ENCODE measurements at regions not wholly inside any gene's neighbourhood (a gene's known extent, or its start where the extent isn't known, plus 50 kb on each side); places are given as distances from the start of the nearest gene placed in this dataset.

GRCh38 chr11:127268521-127268920 lies 268.0 kb upstream of the KIRREL3 start:
- no peak overlapping the region for H3K27ac Mint-ChIP-seq
- no peak overlapping the region for H3K4me3 Mint-ChIP-seq
- no peaks in the 10 kb centered on the region for H3K36me3 Mint-ChIP-seq
- H3K9me3 Mint-ChIP-seq: no peaks in the 10 kb centered on the region
- DNase-seq (ENCODE audit: low spot score in 2 of 2): no peak
- H3K4me1 Mint-ChIP-seq: no peaks in the 10 kb centered on the region
- ATAC-seq: no peak

DNA sequence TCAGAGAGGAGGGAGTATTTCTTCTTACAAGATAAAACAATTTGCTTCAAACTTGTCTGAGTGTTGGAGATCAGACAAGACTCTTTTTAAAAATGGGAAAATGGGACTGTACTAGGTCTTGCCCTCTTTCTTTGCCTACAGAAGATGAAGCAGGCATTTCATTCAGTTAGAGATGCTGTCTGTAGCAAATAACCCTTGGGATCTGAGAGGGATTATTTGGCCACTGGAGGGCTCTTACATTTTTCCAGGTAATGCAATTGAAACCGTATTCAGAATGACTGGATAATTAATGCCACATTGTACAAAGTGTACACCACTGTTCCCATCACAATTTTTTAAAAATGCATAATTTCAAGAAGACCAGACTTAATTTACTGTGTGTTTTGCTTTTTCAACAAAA lies 258.5 kb upstream of the KIRREL3 start:
- Mint-ChIP-seq H3K9me3 (peaks cover 3% of the 10 kb centered on the region), H3K4me3 (no peak overlapping the region), H3K36me3 (no peaks in the 10 kb centered on the region), H3K4me1 (no peaks in the 10 kb centered on the region), H3K27ac (no peak overlapping the region)
- no peak for DNase-seq (ENCODE audit: low spot score in 2 of 2)
- no peak for ATAC-seq

- no peaks in the 10 kb centered on the region for H3K4me1 Mint-ChIP-seq
- ATAC-seq (peak; percentile 20), DNase-seq (ENCODE audit: low spot score in 2 of 2) (no peak)
Observed at GRCh38 chr11:127255209-127255608, 254.6 kb upstream of the KIRREL3 start.

DNA sequence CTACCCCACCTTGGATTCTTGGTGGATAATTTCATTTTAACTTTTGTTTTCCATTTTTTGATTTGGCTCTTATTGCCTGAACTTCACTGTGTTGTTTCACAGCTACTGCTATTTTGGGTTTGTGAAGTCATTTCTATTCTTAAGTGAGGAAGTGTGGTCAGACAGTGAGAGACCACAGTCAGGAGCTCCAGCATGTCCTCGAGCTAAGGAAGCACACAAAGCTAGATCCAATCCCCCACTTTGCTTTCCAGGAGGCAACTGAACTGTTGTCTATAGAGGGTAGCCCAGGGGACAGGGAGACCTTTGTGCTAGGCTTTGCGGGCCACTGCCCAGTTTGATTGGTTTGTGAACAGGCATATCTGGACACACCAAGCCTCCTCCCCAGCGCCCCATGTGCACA lies 251.8 kb upstream of the KIRREL3 start:
- no peaks in the 10 kb centered on the region for H3K9me3 Mint-ChIP-seq
- H3K27ac Mint-ChIP-seq: no peak overlapping the region
- H3K4me3 Mint-ChIP-seq: no peak overlapping the region
- H3K4me1 Mint-ChIP-seq: no peaks in the 10 kb centered on the region
- ATAC-seq (peak; percentile 16), DNase-seq (ENCODE audit: low spot score in 2 of 2) (no peak)
- H3K36me3 Mint-ChIP-seq: no peaks in the 10 kb centered on the region

More at GRCh38 chr11:127255209-127255608, 254.6 kb upstream of the KIRREL3 start:
- Mint-ChIP-seq H3K4me3 (no peak overlapping the region), H3K27ac (no peak overlapping the region), H3K9me3 (peaks cover 3% of the 10 kb centered on the region), H3K36me3 (no peaks in the 10 kb centered on the region)

DNA sequence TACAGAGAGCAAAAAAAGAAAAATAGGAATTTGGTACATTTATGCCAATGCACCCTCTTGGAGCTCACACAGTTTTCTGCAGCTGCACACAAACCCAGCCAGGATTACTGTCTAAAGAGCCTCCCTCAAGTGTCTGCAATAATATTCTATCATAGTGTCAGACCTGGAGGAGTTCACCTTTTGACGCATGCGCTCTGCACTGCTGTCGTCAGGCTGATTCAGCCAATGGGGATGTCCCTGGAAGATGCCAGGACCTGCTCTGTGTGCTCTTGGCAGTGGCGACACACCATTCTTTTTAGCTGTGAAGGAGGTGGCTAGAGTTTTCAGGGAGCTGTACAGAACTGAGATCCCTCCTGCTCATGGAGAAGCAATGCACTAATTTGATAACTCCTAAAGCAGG lies 249.0 kb upstream of the KIRREL3 start:
- no peak overlapping the region for H3K4me3 Mint-ChIP-seq
- no peaks in the 10 kb centered on the region for H3K4me1 Mint-ChIP-seq
- no peaks in the 10 kb centered on the region for H3K36me3 Mint-ChIP-seq
- H3K9me3 Mint-ChIP-seq: peaks cover 4% of the 10 kb centered on the region
- DNase-seq (ENCODE audit: low spot score in 2 of 2) (no peak), ATAC-seq (no peak)
- no peak overlapping the region for H3K27ac Mint-ChIP-seq

- H3K9me3 Mint-ChIP-seq: peaks cover 4% of the 10 kb centered on the region
- no peak overlapping the region for H3K27ac Mint-ChIP-seq
- ATAC-seq (no peak), DNase-seq (ENCODE audit: low spot score in 2 of 2) (no peak)
- no peak overlapping the region for H3K4me3 Mint-ChIP-seq
- H3K36me3 Mint-ChIP-seq: no peaks in the 10 kb centered on the region
- H3K4me1 Mint-ChIP-seq: no peaks in the 10 kb centered on the region
Observed at GRCh38 chr11:127248476-127248875, 247.9 kb upstream of the KIRREL3 start.

DNA sequence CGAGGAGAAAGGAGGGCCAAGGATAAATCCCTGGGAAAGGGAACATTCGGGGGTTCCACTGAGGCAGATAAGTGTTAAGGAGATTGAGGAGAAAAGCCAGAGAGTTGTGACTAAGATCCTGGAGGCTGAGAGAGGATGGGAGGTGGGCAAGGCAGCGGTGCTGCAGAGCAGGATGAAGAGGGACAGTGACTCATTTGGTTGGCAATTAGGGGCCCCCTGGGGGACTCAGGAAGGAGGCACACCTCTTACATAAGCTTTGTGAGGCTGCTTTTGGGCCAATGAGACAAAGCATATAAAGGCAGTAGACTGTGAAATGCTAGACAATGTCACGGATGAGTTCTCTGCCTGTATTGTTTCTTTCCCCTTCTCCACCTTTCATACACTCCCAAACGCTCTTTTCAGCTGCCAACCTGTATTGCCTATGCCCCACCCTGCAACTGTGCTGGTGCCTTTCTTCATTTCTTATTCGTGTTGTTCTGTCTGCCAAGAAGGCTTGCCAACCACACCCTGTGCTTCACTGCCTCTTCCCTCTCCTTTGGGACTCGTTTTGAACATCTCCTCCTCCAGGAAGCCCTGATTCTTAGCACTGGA lies 246.8 kb upstream of the KIRREL3 start:
- Mint-ChIP-seq H3K4me3 (no peak overlapping the region), H3K4me1 (no peaks in the 10 kb centered on the region), H3K27ac (no peak overlapping the region), H3K36me3 (no peaks in the 10 kb centered on the region), H3K9me3 (peaks cover 4% of the 10 kb centered on the region)
- ATAC-seq: no peak
- no peak for DNase-seq (ENCODE audit: low spot score in 2 of 2)

DNA sequence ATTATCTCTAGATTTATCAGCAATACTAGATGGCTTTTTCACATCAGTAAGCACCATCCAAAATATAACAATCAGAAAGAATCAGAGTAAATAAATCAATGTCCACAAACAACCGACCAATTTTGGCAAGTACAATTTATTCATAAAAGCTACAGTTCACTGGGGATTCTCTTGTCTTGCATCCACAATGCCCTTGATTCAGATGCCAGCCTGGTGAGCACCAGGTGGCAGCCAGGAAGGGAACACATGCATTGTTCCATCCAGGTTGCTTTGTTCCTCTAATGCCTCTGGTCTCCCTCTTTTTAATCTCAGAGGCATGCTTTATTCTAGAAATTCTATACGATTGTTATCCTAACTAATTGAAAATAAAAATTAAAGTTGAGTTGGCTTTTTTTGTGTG lies 242.1 kb upstream of the KIRREL3 start:
- peaks cover 4% of the 10 kb centered on the region for H3K9me3 Mint-ChIP-seq
- DNase-seq (ENCODE audit: low spot score in 2 of 2) (no peak), ATAC-seq (no peak)
- H3K27ac Mint-ChIP-seq: no peak overlapping the region
- no peaks in the 10 kb centered on the region for H3K4me1 Mint-ChIP-seq
- no peaks in the 10 kb centered on the region for H3K36me3 Mint-ChIP-seq
- no peak overlapping the region for H3K4me3 Mint-ChIP-seq

DNA sequence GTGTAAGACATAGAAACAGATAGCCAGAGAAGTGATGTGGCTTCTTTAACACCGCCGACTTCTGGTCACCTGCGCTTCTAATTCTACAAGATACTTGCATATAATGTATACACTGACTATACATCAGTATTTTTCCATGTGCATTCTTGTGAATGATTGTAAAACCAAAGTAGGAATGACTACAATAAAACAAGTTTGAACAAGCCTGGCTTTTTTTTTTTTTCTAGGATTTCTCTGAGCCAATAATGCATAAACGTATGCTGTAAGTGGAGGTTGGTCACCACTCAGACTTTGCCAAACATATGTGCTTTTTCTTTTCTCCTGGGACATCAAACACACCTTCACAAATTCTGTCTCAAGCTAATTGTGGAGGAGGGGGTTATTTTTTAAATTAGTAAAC lies 237.8 kb upstream of the KIRREL3 start:
- DNase-seq (ENCODE audit: low spot score in 2 of 2) (no peak), ATAC-seq (no peak)
- Mint-ChIP-seq H3K27ac (no peak overlapping the region), H3K4me1 (no peaks in the 10 kb centered on the region), H3K4me3 (no peak overlapping the region), H3K36me3 (no peaks in the 10 kb centered on the region), H3K9me3 (no peaks in the 10 kb centered on the region)

GRCh38 chr11:127236776-127237175 lies 236.2 kb upstream of the KIRREL3 start:
- no peaks in the 10 kb centered on the region for H3K9me3 Mint-ChIP-seq
- H3K4me1 Mint-ChIP-seq: no peaks in the 10 kb centered on the region
- DNase-seq (ENCODE audit: low spot score in 2 of 2) (no peak), ATAC-seq (no peak)
- no peak overlapping the region for H3K27ac Mint-ChIP-seq
- H3K4me3 Mint-ChIP-seq: no peak overlapping the region
- H3K36me3 Mint-ChIP-seq: no peaks in the 10 kb centered on the region

DNA sequence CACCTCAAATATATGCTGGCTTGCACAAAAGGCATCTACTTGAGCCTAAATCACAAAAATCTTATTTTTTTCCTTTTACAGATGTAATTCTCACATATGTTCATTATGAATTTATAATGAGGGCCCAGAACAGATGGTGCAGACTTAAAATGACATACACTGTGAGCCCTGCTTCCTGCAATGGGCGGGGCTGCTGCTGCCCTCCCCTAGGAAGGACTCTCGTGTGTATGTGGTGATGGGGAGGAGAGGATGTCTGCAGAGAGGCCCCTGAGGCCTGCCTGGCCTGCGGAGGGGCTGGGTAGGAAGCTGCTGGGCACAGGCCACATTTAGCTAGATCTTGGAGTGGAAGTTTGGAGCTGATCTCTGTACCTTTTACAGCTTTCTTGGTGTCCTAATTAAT lies 233.4 kb upstream of the KIRREL3 start:
- ATAC-seq (no peak), DNase-seq (ENCODE audit: low spot score in 2 of 2) (no peak)
- Mint-ChIP-seq H3K4me1 (no peaks in the 10 kb centered on the region), H3K4me3 (no peak overlapping the region), H3K27ac (no peak overlapping the region), H3K36me3 (no peaks in the 10 kb centered on the region), H3K9me3 (peaks cover 2% of the 10 kb centered on the region)

DNA sequence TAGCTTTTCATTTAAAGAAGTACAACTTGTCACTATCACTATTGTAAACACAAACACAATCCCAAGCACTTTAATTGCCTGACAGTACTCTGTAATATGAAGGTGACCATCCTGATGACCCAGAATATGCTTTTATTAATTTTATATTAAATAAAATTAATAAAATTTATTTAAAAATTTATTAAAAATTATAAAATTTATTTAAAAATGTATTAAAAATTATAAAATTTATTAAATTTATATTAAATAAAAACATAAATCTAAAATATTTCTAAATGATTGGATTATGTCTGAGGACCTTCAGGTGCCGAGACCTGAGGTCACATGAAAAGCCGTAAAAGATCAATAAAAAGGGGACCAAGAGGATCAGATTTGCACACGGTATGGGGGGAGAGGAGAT lies 229.8 kb upstream of the KIRREL3 start:
- Mint-ChIP-seq H3K4me1 (no peaks in the 10 kb centered on the region), H3K36me3 (no peaks in the 10 kb centered on the region), H3K4me3 (no peak overlapping the region), H3K27ac (no peak overlapping the region), H3K9me3 (peaks cover 2% of the 10 kb centered on the region)
- DNase-seq (ENCODE audit: low spot score in 2 of 2) (no peak), ATAC-seq (no peak)

- no peak overlapping the region for H3K4me3 Mint-ChIP-seq
- H3K4me1 Mint-ChIP-seq: no peaks in the 10 kb centered on the region
- H3K27ac Mint-ChIP-seq: no peak overlapping the region
- no peaks in the 10 kb centered on the region for H3K36me3 Mint-ChIP-seq
- no peak for DNase-seq (ENCODE audit: low spot score in 2 of 2)
- H3K9me3 Mint-ChIP-seq: peaks cover 6% of the 10 kb centered on the region
- ATAC-seq: no peak
Observed at GRCh38 chr11:127226949-127227348, 226.4 kb upstream of the KIRREL3 start.

GRCh38 chr11:127226380-127226779 lies 225.8 kb upstream of the KIRREL3 start:
- Mint-ChIP-seq H3K4me3 (no peak overlapping the region), H3K9me3 (peaks cover 6% of the 10 kb centered on the region), H3K27ac (no peak overlapping the region), H3K36me3 (no peaks in the 10 kb centered on the region), H3K4me1 (no peaks in the 10 kb centered on the region)
- DNase-seq (ENCODE audit: low spot score in 2 of 2) (no peak), ATAC-seq (no peak)

- ATAC-seq (no peak), DNase-seq (ENCODE audit: low spot score in 2 of 2) (no peak)
- Mint-ChIP-seq H3K36me3 (no peaks in the 10 kb centered on the region), H3K4me1 (no peaks in the 10 kb centered on the region), H3K4me3 (no peak overlapping the region), H3K9me3 (peaks cover 6% of the 10 kb centered on the region), H3K27ac (no peak overlapping the region)
Observed at GRCh38 chr11:127225619-127226018, 225.0 kb upstream of the KIRREL3 start.

GRCh38 chr11:127224276-127224675 lies 223.7 kb upstream of the KIRREL3 start:
- DNase-seq (ENCODE audit: low spot score in 2 of 2): no peak
- peaks cover 4% of the 10 kb centered on the region for H3K9me3 Mint-ChIP-seq
- no peak overlapping the region for H3K27ac Mint-ChIP-seq
- no peak overlapping the region for H3K4me3 Mint-ChIP-seq
- no peaks in the 10 kb centered on the region for H3K4me1 Mint-ChIP-seq
- ATAC-seq: no peak
- H3K36me3 Mint-ChIP-seq: no peaks in the 10 kb centered on the region

DNA sequence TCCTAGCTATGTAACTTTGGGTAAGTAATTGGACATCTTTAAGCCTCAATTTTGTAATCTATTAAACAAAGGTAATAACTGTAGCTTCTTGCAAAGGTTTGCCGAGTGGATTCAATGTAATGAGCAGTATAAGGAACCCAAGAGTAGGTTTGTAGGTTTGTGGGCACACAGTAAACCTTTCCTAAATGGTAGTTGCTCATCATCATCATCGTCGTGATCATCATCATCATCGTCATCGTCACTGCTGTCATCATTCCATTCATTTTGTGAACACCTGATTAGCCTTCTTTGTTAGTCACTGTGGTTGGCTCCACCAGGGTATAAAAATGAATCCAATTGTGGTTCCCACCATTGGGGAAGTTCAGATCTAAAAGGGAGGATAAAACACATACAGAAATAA lies 223.1 kb upstream of the KIRREL3 start:
- Mint-ChIP-seq H3K9me3 (peaks cover 4% of the 10 kb centered on the region), H3K4me3 (no peak overlapping the region), H3K36me3 (no peaks in the 10 kb centered on the region), H3K27ac (no peak overlapping the region), H3K4me1 (no peaks in the 10 kb centered on the region)
- ATAC-seq: no peak
- no peak for DNase-seq (ENCODE audit: low spot score in 2 of 2)
